ENCODE measurements at regions not wholly inside any gene's neighbourhood (a gene's known extent, or its start where the extent isn't known, plus 50 kb on each side); places are given as distances from the start of the nearest gene placed in this dataset.

DNA sequence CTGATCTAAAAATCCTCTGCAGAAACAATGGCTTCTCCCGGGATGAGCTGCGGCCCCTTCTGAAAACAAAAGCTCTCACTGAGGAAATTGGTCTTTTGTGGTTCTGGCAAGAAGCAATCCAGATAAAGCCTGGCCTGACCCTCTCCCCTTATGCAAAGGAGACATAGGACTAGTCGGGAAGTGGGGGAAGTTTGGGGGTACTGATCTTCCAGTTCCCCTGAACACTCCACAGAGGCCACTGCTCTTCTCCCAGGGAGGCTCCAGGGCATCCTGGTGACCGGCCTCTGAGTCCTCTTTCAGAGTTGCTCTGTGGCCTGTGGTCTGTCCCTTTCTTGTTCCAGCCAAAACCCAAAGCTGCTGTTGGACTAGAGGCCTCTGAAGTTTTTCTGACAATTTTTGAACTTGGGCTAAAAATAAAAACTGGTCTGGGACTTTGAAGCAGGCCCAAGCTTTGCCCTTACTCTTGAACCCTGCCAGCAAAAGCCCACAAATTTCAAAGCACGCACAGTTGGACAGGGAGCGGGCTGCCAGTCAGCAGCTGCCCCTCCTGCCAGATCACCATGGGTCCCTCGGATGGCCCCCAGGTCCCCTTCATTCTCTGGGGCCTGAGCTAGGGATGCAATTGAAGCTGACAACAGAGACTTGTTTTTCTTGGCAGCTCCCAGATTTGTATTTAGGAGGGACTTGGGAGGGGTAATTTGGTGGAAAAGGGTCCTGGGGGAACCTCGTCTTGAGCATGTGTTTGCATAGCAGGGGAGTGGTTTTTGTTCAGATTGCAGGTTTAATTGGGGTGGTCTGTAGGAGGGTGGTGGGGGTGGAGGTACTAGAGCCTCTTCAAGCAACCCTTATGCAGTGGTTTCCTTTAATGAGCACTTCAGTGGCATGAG is 381.6 kb upstream of the CADM1 start:
- H3K27me3 ChIP-seq (ENCODE audit: control insufficient read depth, low read length), result no peaks in the 10 kb centered on the region
- TF ChIP-seq CTCF (IDR thresholded peaks at IDR 0.05; ENCODE audit: low read depth, low read length, poor library complexity, severe bottlenecking), result no peak
- no peak for TF ChIP-seq EZH2phosphoT487 (IDR thresholded peaks at IDR 0.05; ENCODE audit: borderline replicate concordance, low read length)
- H3K36me3 ChIP-seq (ENCODE audit: control insufficient read depth, low read length), result no peaks in the 10 kb centered on the region
- no peaks in the 10 kb centered on the region for H3K9me3 ChIP-seq (ENCODE audit: control insufficient read depth, insufficient read depth, low read length)
- H3K79me2 ChIP-seq (ENCODE audit: control insufficient read depth, low read length), result no peaks in the 10 kb centered on the region
- H3K4me1 ChIP-seq (ENCODE audit: control insufficient read depth, low read length), result no peaks in the 10 kb centered on the region
- H3K4me2 ChIP-seq (ENCODE audit: low read length), result no peak overlapping the region
- H3K4me3 ChIP-seq (ENCODE audit: low read length), result no peak overlapping the region
- H3F3A ChIP-seq (ENCODE audit: control insufficient read depth, insufficient read depth), result no peaks in the 10 kb centered on the region
- no peaks in the 10 kb centered on the region for H4K20me1 ChIP-seq (ENCODE audit: control insufficient read depth, insufficient read depth, low read depth, low read length)
- H3K27ac ChIP-seq (ENCODE audit: low read depth, low read length), result no peak overlapping the region
- H3K9me2 ChIP-seq (replicated peaks; ENCODE audit: control insufficient read depth, low read length), result no peaks in the 10 kb centered on the region

DNA sequence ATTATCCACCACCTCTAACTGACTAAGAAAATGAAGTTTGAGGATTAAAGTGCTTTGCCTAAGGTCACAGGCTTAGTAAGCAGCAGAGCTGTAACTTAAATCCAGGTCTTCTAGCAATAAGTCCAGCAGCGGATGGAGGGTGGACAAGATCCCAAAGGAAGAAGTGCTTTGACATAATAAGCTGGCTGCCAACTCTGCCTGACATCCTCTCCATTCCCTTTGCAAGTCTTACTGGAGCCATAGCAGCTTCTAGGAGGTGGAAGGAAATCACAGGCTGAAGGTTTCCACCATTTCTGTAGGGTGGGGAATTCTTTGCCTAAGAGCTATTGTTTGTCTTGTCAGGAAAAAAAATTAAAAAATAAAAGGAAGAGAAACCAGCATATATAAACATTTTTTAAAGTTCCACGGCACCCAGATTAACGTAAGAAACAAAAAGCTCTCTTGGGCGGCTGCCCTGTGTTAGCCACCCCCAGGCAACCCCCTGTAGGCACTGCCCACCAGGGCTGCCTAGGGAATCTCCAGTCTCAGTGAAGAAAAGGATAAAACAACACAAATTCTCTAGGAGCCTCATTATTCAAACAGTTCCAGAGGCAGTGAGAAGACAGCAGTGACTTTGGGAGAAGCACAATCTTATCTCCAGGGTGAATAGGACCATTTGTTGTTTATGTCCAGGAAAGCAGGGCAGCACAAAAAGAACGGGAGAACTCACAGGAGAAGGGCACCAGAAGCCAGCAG is 380.8 kb upstream of the CADM1 start:
- Histone ChIP-seq H3K9me3 (ENCODE audit: control insufficient read depth, insufficient read depth, low read length) (no peaks in the 10 kb centered on the region), H3F3A (ENCODE audit: control insufficient read depth, insufficient read depth) (no peaks in the 10 kb centered on the region), H4K20me1 (ENCODE audit: control insufficient read depth, insufficient read depth, low read depth, low read length) (no peaks in the 10 kb centered on the region), H3K9me2 (replicated peaks; ENCODE audit: control insufficient read depth, low read length) (no peaks in the 10 kb centered on the region), H3K27me3 (ENCODE audit: control insufficient read depth, low read length) (no peaks in the 10 kb centered on the region), H3K79me2 (ENCODE audit: control insufficient read depth, low read length) (no peaks in the 10 kb centered on the region), H3K36me3 (ENCODE audit: control insufficient read depth, low read length) (no peaks in the 10 kb centered on the region), H3K27ac (ENCODE audit: low read depth, low read length) (no peak overlapping the region), H3K4me3 (ENCODE audit: low read length) (no peak overlapping the region), H3K4me1 (ENCODE audit: control insufficient read depth, low read length) (no peaks in the 10 kb centered on the region), H3K4me2 (ENCODE audit: low read length) (no peak overlapping the region)
- TF ChIP-seq EZH2phosphoT487 (IDR thresholded peaks at IDR 0.05; ENCODE audit: borderline replicate concordance, low read length) (no peak), CTCF (IDR thresholded peaks at IDR 0.05; ENCODE audit: low read depth, low read length, poor library complexity, severe bottlenecking) (no peak)

- H3K36me3 ChIP-seq (ENCODE audit: control insufficient read depth, low read length), result no peaks in the 10 kb centered on the region
- H3K9me2 ChIP-seq (replicated peaks; ENCODE audit: control insufficient read depth, low read length), result no peaks in the 10 kb centered on the region
- H3K4me3 ChIP-seq (ENCODE audit: low read length), result peak overlapping the region; percentile 71
- H4K20me1 ChIP-seq (ENCODE audit: control insufficient read depth, insufficient read depth, low read depth, low read length), result no peaks in the 10 kb centered on the region
- no peaks in the 10 kb centered on the region for H3K79me2 ChIP-seq (ENCODE audit: control insufficient read depth, low read length)
- peaks cover 54% of the 10 kb centered on the region for H3K4me1 ChIP-seq (ENCODE audit: control insufficient read depth, low read length)
- peaks cover 33% of the 10 kb centered on the region for H3F3A ChIP-seq (ENCODE audit: control insufficient read depth, insufficient read depth)
- peak overlapping the region; percentile 95 for H3K27ac ChIP-seq (ENCODE audit: low read depth, low read length)
- H3K4me2 ChIP-seq (ENCODE audit: low read length), result peak overlapping the region; percentile 72
- TF ChIP-seq CTCF (IDR thresholded peaks at IDR 0.05; ENCODE audit: low read depth, low read length, poor library complexity, severe bottlenecking), result no peak
- no peak for TF ChIP-seq EZH2phosphoT487 (IDR thresholded peaks at IDR 0.05; ENCODE audit: borderline replicate concordance, low read length)
- no peaks in the 10 kb centered on the region for H3K9me3 ChIP-seq (ENCODE audit: control insufficient read depth, insufficient read depth, low read length)
- no peaks in the 10 kb centered on the region for H3K27me3 ChIP-seq (ENCODE audit: control insufficient read depth, low read length)
These were observed 370.6 kb upstream of the CADM1 start for GRCh38 chr11:115874843-115875242.

Data from DOHH2 (cell line).